ENCODE measurements at regions not wholly inside any gene's neighbourhood (a gene's known extent, or its start where the extent isn't known, plus 50 kb on each side); places are given as distances from the start of the nearest gene placed in this dataset.
A peak's percentile ranks its signal among the peaks of the same experiment; 100 is the strongest.
"Not testable (repeated sequence)": the region's sequence is repeated elsewhere in the genome, so short reads cannot be mapped to it uniquely, and the experiment has no call there.

- DNase-seq, result not testable (repeated sequence)
Observed at GRCh38 chr5:82532075-82532474, 253.9 kb upstream of the RPS23 start.

- no peak for DNase-seq
Observed at GRCh38 chr5:82526540-82526939, 248.4 kb upstream of the RPS23 start.

- DNase-seq, result no peak
Observed at GRCh38 chr5:82525626-82526025, 247.5 kb upstream of the RPS23 start.

GRCh38 chr5:82523633-82524032 lies 245.5 kb upstream of the RPS23 start:
- DNase-seq, result no peak

GRCh38 chr5:82522897-82523296 lies 244.7 kb upstream of the RPS23 start:
- DNase-seq, result no peak

GRCh38 chr5:82521431-82522051 lies 243.4 kb upstream of the RPS23 start:
- no peak for DNase-seq

- DNase-seq, result no peak
Observed at GRCh38 chr5:82519558-82519957, 241.4 kb upstream of the RPS23 start.

GRCh38 chr5:82517544-82518075 lies 239.5 kb upstream of the RPS23 start:
- no peak for DNase-seq

- no peak for DNase-seq
Observed at GRCh38 chr5:82513738-82514137, 235.6 kb upstream of the RPS23 start.

- DNase-seq, result no peak
Observed at GRCh38 chr5:82512025-82512424, 233.9 kb upstream of the RPS23 start.

- no peak for DNase-seq
Observed at GRCh38 chr5:82511134-82511533, 233.0 kb upstream of the RPS23 start.

GRCh38 chr5:82509762-82510161 lies 231.6 kb upstream of the RPS23 start:
- no peak for DNase-seq

- DNase-seq, result not testable (repeated sequence)
Observed at GRCh38 chr5:82506390-82506789, 228.2 kb upstream of the RPS23 start.

- no peak for DNase-seq
Observed at GRCh38 chr5:82499725-82500244, 221.6 kb upstream of the RPS23 start.

- no peak for DNase-seq
Observed at GRCh38 chr5:82497242-82497641, 219.1 kb upstream of the RPS23 start.

GRCh38 chr5:82494942-82495341 lies 216.8 kb upstream of the RPS23 start:
- no peak for DNase-seq

GRCh38 chr5:82493221-82493620 lies 215.1 kb upstream of the RPS23 start:
- no peak for DNase-seq

GRCh38 chr5:82491397-82491796 lies 213.2 kb upstream of the RPS23 start:
- DNase-seq, result no peak

- no peak for DNase-seq
Observed at GRCh38 chr5:82489683-82490082, 211.5 kb upstream of the RPS23 start.

- peak; percentile 14 for DNase-seq
Observed at GRCh38 chr5:82487131-82487530, 209.0 kb upstream of the RPS23 start.

- DNase-seq, result no peak
Observed at GRCh38 chr5:82480331-82480730, 202.2 kb upstream of the RPS23 start.

GRCh38 chr5:82476155-82476554 lies 198.0 kb upstream of the RPS23 start:
- DNase-seq, result no peak

GRCh38 chr5:82473262-82473661 lies 195.1 kb upstream of the RPS23 start:
- DNase-seq, result no peak

GRCh38 chr5:82470185-82470994 lies 192.2 kb upstream of the RPS23 start:
- DNase-seq, result no peak
